ENCODE measurements at regions not wholly inside any gene's neighbourhood (a gene's known extent, or its start where the extent isn't known, plus 50 kb on each side); places are given as distances from the start of the nearest gene placed in this dataset.

- no peak for DNase-seq (ENCODE audit: low read depth in 2 of 3, low spot score in 1 of 3)
Measured at GRCh38 chr14:56498112-56498511, 81.5 kb upstream of the TMEM260 start.

GRCh38 chr14:56501909-56502530, 77.6 kb upstream of the TMEM260 start:
- DNase-seq (ENCODE audit: low read depth in 2 of 3, low spot score in 1 of 3): no peak

GRCh38 chr14:56505361-56505760, 74.2 kb upstream of the TMEM260 start:
- no peak for DNase-seq (ENCODE audit: low read depth in 2 of 3, low spot score in 1 of 3)

GRCh38 chr14:56512521-56512920, 67.1 kb upstream of the TMEM260 start:
- DNase-seq (ENCODE audit: low read depth in 2 of 3, low spot score in 1 of 3): no peak

DNA sequence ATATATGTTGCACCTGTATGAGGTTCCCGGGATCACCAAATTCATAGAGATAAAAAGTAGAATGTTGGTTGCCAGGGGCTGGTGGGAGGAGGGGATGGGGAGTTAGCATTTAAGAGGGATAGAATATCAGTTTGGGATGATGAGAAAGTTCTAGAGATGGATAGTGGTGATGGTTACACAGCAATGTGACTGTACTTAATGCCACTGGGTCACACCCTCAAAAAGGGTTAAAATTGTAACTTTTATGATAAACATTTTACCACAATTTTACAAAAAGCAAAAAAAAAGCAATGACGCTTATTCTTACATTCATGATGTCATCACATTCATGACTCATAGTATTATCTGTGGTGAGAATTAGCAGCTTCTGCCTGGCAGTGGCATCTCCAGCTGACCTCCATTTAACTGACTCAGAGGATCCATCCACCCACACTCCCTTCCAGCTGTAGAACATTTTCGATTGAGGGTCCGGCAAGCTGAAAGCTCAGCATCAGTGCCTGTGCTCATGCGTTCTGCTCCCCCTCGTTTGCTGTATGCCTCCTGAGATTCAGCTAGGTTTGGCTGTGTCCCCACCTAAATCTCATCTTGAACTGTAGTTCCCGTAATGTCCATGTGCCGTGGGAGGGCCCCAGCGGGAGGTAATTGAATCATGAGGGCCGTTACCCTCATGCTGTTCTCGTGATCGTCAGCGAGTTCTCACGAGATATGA, 64.8 kb upstream of the TMEM260 start:
- no peak for DNase-seq (ENCODE audit: low read depth in 2 of 3, low spot score in 1 of 3)

- no peak for DNase-seq (ENCODE audit: low read depth in 2 of 3, low spot score in 1 of 3)
Measured at GRCh38 chr14:56515739-56516138, 63.9 kb upstream of the TMEM260 start.

- no peak for DNase-seq (ENCODE audit: low read depth in 2 of 3, low spot score in 1 of 3)
Measured at GRCh38 chr14:56522403-56522802, 57.2 kb upstream of the TMEM260 start.

GRCh38 chr14:56524971-56525677, 54.5 kb upstream of the TMEM260 start:
- DNase-seq (ENCODE audit: low read depth in 2 of 3, low spot score in 1 of 3): no peak

- no peak for DNase-seq (ENCODE audit: low read depth in 2 of 3, low spot score in 1 of 3)
Measured at GRCh38 chr14:56528927-56529326, 50.7 kb upstream of the TMEM260 start.

Data from stimulated activated CD4-positive, alpha-beta T cell treated with anti-CD3 and anti-CD28 coated beads, Interleukin-12 subunit alpha, Interleukin-12 subunit beta, amount 100 ng/mL, for 48 hours (primary cell).